Esophagus (tissue), 2 donors: ENCODE measurements at regions not wholly inside any gene's neighbourhood (a gene's known extent, or its start where the extent isn't known, plus 50 kb on each side); places are given as distances from the start of the nearest gene placed in this dataset.

Source experiments
- H3K27ac ChIP-seq, 2 donors: one replicate each; pipeline ENCODE4 v1.5.1; 2013; ENCODE audit warnings: low read depth in 2 of 2, mild to moderate bottlenecking in 2 of 2, inconsistent platforms in 1 of 2, low read length in 1 of 2, moderate library complexity in 1 of 2
- H3K27me3 ChIP-seq, 2 donors: one replicate each; pipeline ENCODE4 v1.6.1; 2013; ENCODE audit warnings: low read length in 2 of 2, control low read depth in 1 of 2, mild to moderate bottlenecking in 1 of 2; ENCODE audit not compliant: insufficient read depth in 2 of 2, control insufficient read depth in 1 of 2
- H3K36me3 ChIP-seq, 2 donors: one replicate each; pipeline ENCODE4 v1.6.1; 2013; ENCODE audit warnings: low read length in 1 of 2; ENCODE audit not compliant: control insufficient read depth in 2 of 2, insufficient read depth in 2 of 2
- H3K4me1 ChIP-seq, 2 donors: one replicate each; pipeline ENCODE4 v1.6.1; 2013; ENCODE audit warnings: low read length in 1 of 2; ENCODE audit not compliant: control insufficient read depth in 2 of 2, insufficient read depth in 2 of 2
- H3K4me3 ChIP-seq, 2 donors: one replicate each; pipeline ENCODE4 v1.5.1; 2013; ENCODE audit warnings: low read length in 2 of 2, mild to moderate bottlenecking in 2 of 2, low read depth in 1 of 2, moderate library complexity in 1 of 2
- H3K9me3 ChIP-seq, 2 donors: one replicate each; pipeline ENCODE4 v1.6.1; 2013; ENCODE audit warnings: mild to moderate bottlenecking in 2 of 2, low read depth in 1 of 2, low read length in 1 of 2, moderate library complexity in 1 of 2; ENCODE audit not compliant: control insufficient read depth in 2 of 2, insufficient read depth in 1 of 2
- WGBS, 2 donors: extraction: QIAGEN DNeasy Blood & Tissue Kit; methylation state at CpG; one replicate each; pipeline ENCODE4 v1.1.7; 2013; 5-methylcytosine and 5-hydroxymethylcytosine counted together
- donor health status: healthy with polysubstance abuse.
- donor health status: Bipolar disorder and iron deficiency.

DNA sequence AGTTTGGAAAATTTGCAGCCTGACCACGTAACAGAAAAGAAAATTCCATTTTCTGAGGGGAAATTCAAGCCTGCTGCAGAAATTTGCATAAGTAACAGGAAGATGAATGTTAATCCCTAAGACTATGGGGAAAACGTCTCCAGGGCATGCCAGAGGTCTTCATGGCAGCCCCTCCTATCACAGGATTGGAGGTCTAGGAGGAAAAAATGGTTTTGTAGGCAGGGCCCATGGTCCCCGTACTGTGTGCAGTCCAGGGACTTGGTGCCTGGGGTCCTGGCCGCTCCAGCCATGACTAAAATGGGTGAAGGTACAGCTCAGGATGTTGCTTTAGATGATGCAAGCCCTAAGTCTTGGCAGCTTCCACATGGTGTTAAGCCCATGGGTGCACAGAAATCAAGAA, 437.3 kb upstream of the SEMA3A start:
- Histone ChIP-seq H3K27me3 (no peaks in the 10 kb centered on the region), H3K36me3 (no peaks in the 10 kb centered on the region), H3K4me1 (no peaks in the 10 kb centered on the region), H3K9me3 (peaks cover 2 to 6% of the 10 kb centered on the region in 2 donors), H3K27ac (no peak overlapping the region), H3K4me3 (no peak overlapping the region)
- 69 to 77% methylated on average over 4 of the region's 4 CpGs for WGBS, 2 donors

- Histone ChIP-seq H3K36me3 (no peaks in the 10 kb centered on the region), H3K4me1 (no peaks in the 10 kb centered on the region), H3K27ac (no peak overlapping the region), H3K27me3 (no peaks in the 10 kb centered on the region), H3K9me3 (peaks cover 2 to 6% of the 10 kb centered on the region in 2 donors), H3K4me3 (no peak overlapping the region)
- 79 to 82% methylated on average over 2 of the region's 2 CpGs for WGBS, 2 donors
Measured at GRCh38 chr7:84629640-84630318, 435.2 kb upstream of the SEMA3A start.

GRCh38 chr7:84629216-84629615, 434.6 kb upstream of the SEMA3A start:
- H3K36me3 ChIP-seq, result no peaks in the 10 kb centered on the region

DNA sequence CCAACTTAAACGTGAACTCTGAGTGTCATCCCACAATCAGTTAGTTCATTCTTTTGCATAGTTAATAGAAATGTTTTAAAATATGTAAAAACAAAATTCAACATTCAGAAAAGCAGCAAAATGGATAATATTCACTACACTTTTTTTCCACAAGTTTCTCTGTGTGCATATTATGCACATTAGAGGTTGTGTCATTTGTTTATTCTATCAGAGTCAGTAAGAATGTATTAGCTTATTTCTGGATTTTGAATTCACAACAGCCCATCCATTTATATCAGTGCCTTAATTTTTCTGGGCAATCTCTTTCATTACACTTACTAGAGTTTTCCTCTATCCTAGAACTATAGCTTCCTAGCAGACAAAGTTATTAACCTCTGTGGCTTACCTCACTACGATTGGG, 432.7 kb upstream of the SEMA3A start:
- Histone ChIP-seq H3K4me1 (no peaks in the 10 kb centered on the region), H3K36me3 (no peaks in the 10 kb centered on the region), H3K27ac (no peak overlapping the region), H3K4me3 (no peak overlapping the region), H3K9me3 (peaks cover 2 to 3% of the 10 kb centered on the region in 2 donors), H3K27me3 (no peaks in the 10 kb centered on the region)
- WGBS, 2 donors, result 35 to 56% methylated on average over 2 of the region's 2 CpGs

More at GRCh38 chr7:84629216-84629615, 434.6 kb upstream of the SEMA3A start:
- no peaks in the 10 kb centered on the region for H3K4me1 ChIP-seq
- no peak overlapping the region for H3K27ac ChIP-seq
- no peaks in the 10 kb centered on the region for H3K27me3 ChIP-seq
- peaks cover 2 to 6% of the 10 kb centered on the region in 2 donors for H3K9me3 ChIP-seq
- WGBS, 2 donors, result 89 to 94% methylated on average over 3 of the region's 3 CpGs
- no peak overlapping the region for H3K4me3 ChIP-seq

- Histone ChIP-seq H3K9me3 (no peaks in the 10 kb centered on the region), H3K4me1 (no peaks in the 10 kb centered on the region), H3K36me3 (no peaks in the 10 kb centered on the region), H3K27me3 (no peaks in the 10 kb centered on the region), H3K27ac (no peak overlapping the region), H3K4me3 (no peak overlapping the region)
- 67 to 71% methylated on average over 2 of the region's 2 CpGs for WGBS, 2 donors
Measured at GRCh38 chr7:84624927-84625326, 430.3 kb upstream of the SEMA3A start.

- H3K27me3 ChIP-seq, result no peaks in the 10 kb centered on the region
- no peaks in the 10 kb centered on the region for H3K4me1 ChIP-seq
- H3K4me3 ChIP-seq, result no peak overlapping the region
- H3K36me3 ChIP-seq, result no peaks in the 10 kb centered on the region
- no peaks in the 10 kb centered on the region for H3K9me3 ChIP-seq
- no peak overlapping the region for H3K27ac ChIP-seq
- WGBS, 2 donors, result 78% methylated on average over 1 of the region's 1 CpG
Measured at GRCh38 chr7:84624527-84624926, 429.9 kb upstream of the SEMA3A start.

DNA sequence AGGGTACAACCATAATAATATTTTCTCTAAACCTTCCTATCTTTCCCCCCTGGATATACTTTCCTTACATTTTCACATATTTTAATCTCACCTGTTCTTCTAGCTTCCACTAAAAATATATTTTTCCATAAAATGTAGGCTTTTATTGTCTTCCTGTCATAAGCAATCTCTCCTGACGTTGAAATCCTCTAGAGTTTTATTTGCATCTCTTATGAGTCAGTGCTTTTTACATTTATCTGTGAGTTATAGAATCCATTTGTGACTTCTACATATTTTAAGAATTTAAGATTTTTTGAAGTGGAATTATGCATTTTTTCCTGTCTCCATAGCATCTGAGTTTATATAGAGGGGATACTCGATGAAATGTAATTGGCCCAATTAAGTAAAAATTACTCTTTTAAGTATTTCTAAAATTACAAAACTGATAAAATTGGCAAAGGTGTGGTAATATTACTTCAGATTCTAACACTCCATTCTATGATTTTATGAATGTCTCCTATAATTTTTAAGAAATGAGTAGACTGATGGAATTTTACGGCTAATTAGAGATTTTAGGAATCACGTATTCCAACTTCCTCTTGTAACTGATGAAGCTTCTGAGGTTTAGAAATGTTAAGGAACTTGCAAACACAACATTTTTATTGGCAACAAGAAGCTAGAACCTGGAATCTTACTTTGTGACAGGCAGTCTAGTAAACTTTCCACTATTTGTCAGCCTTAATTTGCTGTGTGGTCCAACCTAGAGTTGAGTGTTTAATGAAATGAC, 422.9 kb upstream of the SEMA3A start:
- H3K4me1 ChIP-seq, result no peaks in the 10 kb centered on the region
- H3K27ac ChIP-seq, result no peak overlapping the region
- no peaks in the 10 kb centered on the region for H3K36me3 ChIP-seq
- 84 to 88% methylated on average over 4 of the region's 4 CpGs for WGBS, 2 donors
- H3K4me3 ChIP-seq, result no peak overlapping the region
- H3K9me3 ChIP-seq, result no peaks in the 10 kb centered on the region
- H3K27me3 ChIP-seq, result no peaks in the 10 kb centered on the region

DNA sequence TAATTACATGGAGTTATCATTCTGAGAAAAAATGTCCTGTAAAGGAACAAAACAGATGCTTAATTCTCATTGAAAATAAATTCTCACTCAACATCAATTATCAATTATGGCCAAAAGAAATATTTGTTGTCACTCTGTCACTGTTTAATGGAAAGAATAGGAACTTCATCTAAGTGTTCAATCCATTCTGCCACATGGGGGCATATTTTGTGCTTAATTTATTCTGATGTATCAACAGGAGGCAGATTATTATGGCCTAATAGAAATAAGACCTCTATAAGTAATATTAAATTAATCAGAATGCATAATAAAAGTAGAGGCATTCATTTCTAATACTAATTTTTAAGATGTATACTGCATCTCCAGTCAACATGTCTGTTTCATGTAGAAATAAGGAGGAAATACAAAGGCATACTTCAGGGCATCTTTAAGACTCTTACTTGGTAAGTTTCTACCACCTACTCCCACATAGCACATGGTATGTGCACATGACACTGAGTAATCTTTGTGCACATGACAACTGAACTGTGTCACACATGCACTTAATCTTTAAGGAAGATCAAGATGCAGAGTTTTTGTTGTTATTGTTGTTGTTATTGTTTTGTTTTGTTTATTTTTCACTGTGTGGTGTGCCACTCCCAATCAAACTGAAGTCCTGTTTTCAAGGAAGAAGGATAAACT, 420.4 kb upstream of the SEMA3A start:
- no peaks in the 10 kb centered on the region for H3K4me1 ChIP-seq
- no peaks in the 10 kb centered on the region for H3K36me3 ChIP-seq
- no peaks in the 10 kb centered on the region for H3K27me3 ChIP-seq
- H3K4me3 ChIP-seq, result no peak overlapping the region
- H3K27ac ChIP-seq, result no peak overlapping the region
- no peaks in the 10 kb centered on the region for H3K9me3 ChIP-seq

DNA sequence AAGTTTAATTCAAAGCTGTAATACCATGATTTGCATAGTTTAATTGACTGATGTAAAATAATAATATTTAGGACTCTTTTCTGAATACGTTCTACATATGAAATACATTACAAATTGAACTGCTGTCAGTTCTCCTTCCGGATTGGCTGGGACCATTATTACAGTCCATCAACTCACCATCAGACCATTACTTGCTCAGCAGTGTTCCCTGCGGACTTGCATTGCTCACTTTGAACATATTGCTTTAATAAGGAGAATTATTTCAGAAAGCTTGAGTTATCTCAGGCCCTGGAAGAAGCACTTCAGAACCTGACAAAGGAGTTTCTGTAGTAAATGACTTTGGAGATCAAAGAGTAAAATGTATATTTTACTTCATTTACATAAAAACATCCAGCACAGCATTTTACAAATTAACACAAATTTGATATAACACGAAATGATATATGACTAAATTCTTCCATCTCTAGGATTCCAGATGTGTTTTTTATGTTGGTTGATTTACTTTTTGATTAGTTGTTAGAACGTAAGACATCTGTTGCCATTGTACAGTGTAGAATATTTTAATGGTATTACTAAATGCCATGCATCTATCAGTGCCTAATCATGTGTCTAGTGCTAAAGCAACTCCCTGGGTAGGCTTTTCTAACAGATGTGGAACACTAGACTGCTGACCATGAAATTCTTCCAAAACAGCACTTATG, 418.5 kb upstream of the SEMA3A start:
- Histone ChIP-seq H3K36me3 (no peaks in the 10 kb centered on the region), H3K9me3 (no peaks in the 10 kb centered on the region), H3K4me3 (no peak overlapping the region), H3K27me3 (no peaks in the 10 kb centered on the region), H3K4me1 (no peaks in the 10 kb centered on the region), H3K27ac (no peak overlapping the region)
- WGBS, 2 donors, result 77 to 84% methylated on average over 5 of the region's 5 CpGs
